Calu3 (cell line): ENCODE measurements at regions not wholly inside any gene's neighbourhood (a gene's known extent, or its start where the extent isn't known, plus 50 kb on each side); places are given as distances from the start of the nearest gene placed in this dataset.

ENCODE experiments used
- BruUV-seq: library from RNA; stranded (reverse); fragments of 400-500 nt; replicated peaks from 2 replicates; lab custom pipeline; 2021; lab: Mats Ljungman, UMichigan
- CTCF ChIA-PET: fragments of 300-600 bp; sonication (Branson Sonifier 250); formaldehyde crosslinking; loops from one replicate; lab custom pipeline; 2022; ENCODE audit warnings: antibody characterized with exemption; lab: Charles Lee
- DNase-seq: peaks from one replicate; pipeline ENCODE4 v3.0.0; 2022
- H3K27ac Mint-ChIP-seq: one replicate; pipeline ENCODE4 v1.8.0; 2022; ENCODE audit warnings: mixed read lengths; ENCODE audit not compliant: unreplicated experiment
- H3K27me3 Mint-ChIP-seq: one replicate; pipeline ENCODE4 v1.8.0; 2022; ENCODE audit warnings: mixed read lengths; ENCODE audit not compliant: unreplicated experiment
- H3K36me3 Mint-ChIP-seq: one replicate; pipeline ENCODE4 v1.8.0; 2022; ENCODE audit warnings: mild to moderate bottlenecking, moderate library complexity, mixed read lengths; ENCODE audit not compliant: insufficient read depth, unreplicated experiment
- H3K4me1 Mint-ChIP-seq: one replicate; pipeline ENCODE4 v1.8.0; 2022; ENCODE audit warnings: mild to moderate bottlenecking, low read depth, mixed read lengths; ENCODE audit not compliant: unreplicated experiment
- H3K4me3 Mint-ChIP-seq: one replicate; pipeline ENCODE4 v1.8.0; 2022; ENCODE audit warnings: mild to moderate bottlenecking, low read depth, moderate library complexity, mixed read lengths; ENCODE audit not compliant: unreplicated experiment
- H3K9me3 Mint-ChIP-seq: one replicate; pipeline ENCODE4 v1.8.0; 2022; ENCODE audit warnings: low read depth, mixed read lengths; ENCODE audit not compliant: unreplicated experiment
- CTCF ChIP-seq: fragments of 200-600 bp; IDR thresholded peaks from one replicate; pipeline ENCODE4 v1.8.0; 2022; ENCODE audit warnings: antibody characterized with exemption; ENCODE audit not compliant: unreplicated experiment
- intact Hi-C: fragments of 100-400 bp; cut with micrococcal nuclease; formaldehyde crosslinking; loops from one replicate; pipeline ENCODE4 v1.10.0; 2022; ENCODE audit not compliant: unreplicated experiment

DNA sequence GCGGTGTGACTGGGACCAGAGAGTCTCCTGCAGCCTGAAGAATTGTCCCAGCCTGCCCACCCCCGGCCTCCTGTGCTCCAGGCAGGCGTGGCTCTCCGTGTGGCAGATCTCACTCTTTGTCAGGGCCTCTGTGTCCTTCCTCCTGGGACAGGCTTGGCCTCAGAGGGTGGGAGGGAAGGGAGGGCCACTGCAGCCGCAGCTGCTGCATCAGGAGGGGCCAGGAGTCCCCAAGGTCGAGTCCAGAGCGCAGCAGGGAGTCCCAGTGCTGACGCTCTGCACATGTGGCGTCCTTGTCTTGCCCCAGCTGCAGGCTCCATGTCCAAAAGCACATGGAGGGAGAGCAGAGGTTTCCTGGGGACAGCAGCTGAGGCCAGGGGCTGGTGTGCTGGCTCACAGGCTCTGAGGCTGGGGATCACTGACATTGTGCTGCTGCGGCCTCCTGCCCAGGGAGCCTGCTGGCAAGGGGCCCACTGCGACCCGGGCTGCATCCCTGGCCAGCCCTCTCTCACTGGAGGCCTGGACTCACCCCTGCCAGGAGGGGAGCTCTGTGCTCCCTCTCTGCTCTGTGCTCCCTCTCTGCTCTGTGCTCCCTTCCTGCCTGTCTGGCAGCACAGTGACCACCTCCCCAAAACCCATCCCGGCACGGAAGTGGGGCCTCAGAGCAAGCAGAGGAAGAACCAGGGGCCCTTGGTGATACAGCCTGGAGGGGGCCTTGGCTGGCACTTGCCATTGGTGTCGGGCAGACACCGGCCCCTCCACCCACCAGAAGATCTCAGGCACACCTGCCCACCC is 114.6 kb upstream of the RET start:
- CTCF ChIA-PET = no interaction called here
- peaks cover 4% of the 10 kb centered on the region for H3K27me3 Mint-ChIP-seq
- no peaks in the 10 kb centered on the region for H3K36me3 Mint-ChIP-seq
- H3K4me3 Mint-ChIP-seq = no peak overlapping the region
- H3K4me1 Mint-ChIP-seq = peaks cover 12% of the 10 kb centered on the region
- no peak overlapping the region for H3K27ac Mint-ChIP-seq
- BruUV-seq = no TSS peak
- intact Hi-C loops = no loop called here
- TF ChIP-seq CTCF = no peak
- no peak for DNase-seq
- H3K9me3 Mint-ChIP-seq = no peaks in the 10 kb centered on the region

GRCh38 chr10:42962902-42963231 is 114.0 kb upstream of the RET start:
- no peak for DNase-seq
- Mint-ChIP-seq H3K36me3 (no peaks in the 10 kb centered on the region), H3K4me3 (no peak overlapping the region), H3K9me3 (no peaks in the 10 kb centered on the region), H3K27me3 (no peaks in the 10 kb centered on the region), H3K4me1 (peaks cover 12% of the 10 kb centered on the region), H3K27ac (no peak overlapping the region)
- intact Hi-C loops = no loop called here
- CTCF ChIA-PET = no interaction called here
- TF ChIP-seq CTCF = no peak
- no TSS peak for BruUV-seq

GRCh38 chr10:42963312-42963711 is 113.6 kb upstream of the RET start:
- Mint-ChIP-seq H3K27me3 (no peaks in the 10 kb centered on the region), H3K9me3 (no peaks in the 10 kb centered on the region), H3K27ac (no peak overlapping the region), H3K36me3 (no peaks in the 10 kb centered on the region), H3K4me1 (peaks cover 12% of the 10 kb centered on the region), H3K4me3 (no peak overlapping the region)
- DNase-seq = no peak
- no peak for TF ChIP-seq CTCF
- intact Hi-C loops = no loop called here
- CTCF ChIA-PET = no interaction called here
- BruUV-seq = no TSS peak

DNA sequence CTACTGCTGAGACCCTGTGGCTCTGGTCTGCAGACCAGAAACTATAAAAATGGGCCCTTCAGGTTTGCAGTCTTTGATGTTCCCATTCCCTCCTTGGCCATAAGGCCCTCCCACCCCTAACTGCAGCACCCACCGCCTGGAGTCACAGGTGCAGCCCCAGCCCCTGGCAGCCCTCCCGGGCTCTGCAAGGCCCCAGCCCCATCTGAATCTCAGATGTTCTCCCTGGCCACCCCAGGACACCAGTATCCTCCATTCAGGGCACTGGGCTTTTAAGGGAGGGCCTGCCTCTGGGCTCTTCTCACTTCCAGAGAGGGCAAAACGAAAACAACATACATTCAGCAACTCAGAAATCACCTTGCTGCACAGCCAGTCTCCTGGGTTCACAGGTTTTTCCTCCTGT is 107.7 kb upstream of the RET start:
- Mint-ChIP-seq H3K27ac (no peak overlapping the region), H3K36me3 (no peaks in the 10 kb centered on the region), H3K4me1 (no peaks in the 10 kb centered on the region), H3K27me3 (peaks cover 24% of the 10 kb centered on the region), H3K9me3 (no peaks in the 10 kb centered on the region), H3K4me3 (no peak overlapping the region)
- no TSS peak for BruUV-seq
- DNase-seq = no peak
- intact Hi-C loops = no loop called here
- CTCF ChIA-PET = no interaction called here
- TF ChIP-seq CTCF = no peak
